Osteocyte (in vitro differentiated cells): ENCODE measurements at regions not wholly inside any gene's neighbourhood (a gene's known extent, or its start where the extent isn't known, plus 50 kb on each side); places are given as distances from the start of the nearest gene placed in this dataset.

ENCODE experiments used
- DNase-seq: peaks from one replicate; pipeline ENCODE4 v3.0.0; 2021; ENCODE audit warnings: mixed read lengths; ENCODE audit not compliant: unreplicated experiment; ENCODE audit errors: extremely low spot score
- H3K27ac Mint-ChIP-seq: one replicate; pipeline ENCODE4 v1.8.0; 2021; ENCODE audit warnings: mild to moderate bottlenecking, mixed read lengths; ENCODE audit not compliant: unreplicated experiment
- H3K27me3 Mint-ChIP-seq: one replicate; pipeline ENCODE4 v1.8.0; 2021; ENCODE audit warnings: mixed read lengths; ENCODE audit not compliant: unreplicated experiment
- H3K36me3 Mint-ChIP-seq: one replicate; pipeline ENCODE4 v1.8.0; 2021; ENCODE audit warnings: mixed read lengths; ENCODE audit not compliant: unreplicated experiment
- H3K4me1 Mint-ChIP-seq: one replicate; pipeline ENCODE4 v1.8.0; 2021; ENCODE audit warnings: mixed read lengths; ENCODE audit not compliant: unreplicated experiment
- H3K4me3 Mint-ChIP-seq: one replicate; pipeline ENCODE4 v1.8.0; 2021; ENCODE audit warnings: mild to moderate bottlenecking, moderate library complexity, mixed read lengths; ENCODE audit not compliant: unreplicated experiment
- H3K9me3 Mint-ChIP-seq: one replicate; pipeline ENCODE4 v1.8.0; 2021; ENCODE audit warnings: mixed read lengths; ENCODE audit not compliant: unreplicated experiment
- CTCF ChIP-seq: fragments of 200-600 bp; sonication (generic); IDR thresholded peaks from 2 replicates; pipeline ENCODE4 v1.5.0; 2021; ENCODE audit warnings: antibody characterized with exemption, mild to moderate bottlenecking, moderate library complexity

GRCh38 chr1:209231476-209232156 is 351.9 kb upstream of the CAMK1G start:
- no peak overlapping the region for H3K4me3 Mint-ChIP-seq
- DNase-seq = no peak
- H3K27me3 Mint-ChIP-seq = no peaks in the 10 kb centered on the region
- TF ChIP-seq CTCF = no peak
- H3K4me1 Mint-ChIP-seq = no peaks in the 10 kb centered on the region
- H3K36me3 Mint-ChIP-seq = no peaks in the 10 kb centered on the region
- peaks cover 15% of the 10 kb centered on the region for H3K9me3 Mint-ChIP-seq
- H3K27ac Mint-ChIP-seq = no peak overlapping the region

- H3K4me1 Mint-ChIP-seq = no peaks in the 10 kb centered on the region
- no peak overlapping the region for H3K27ac Mint-ChIP-seq
- H3K27me3 Mint-ChIP-seq = no peaks in the 10 kb centered on the region
- peaks cover 15% of the 10 kb centered on the region for H3K9me3 Mint-ChIP-seq
- no peak for DNase-seq
- no peaks in the 10 kb centered on the region for H3K36me3 Mint-ChIP-seq
- no peak overlapping the region for H3K4me3 Mint-ChIP-seq
- no peak for TF ChIP-seq CTCF
Observed at GRCh38 chr1:209232197-209232596, 351.3 kb upstream of the CAMK1G start.

- Mint-ChIP-seq H3K27ac (no peak overlapping the region), H3K4me1 (no peaks in the 10 kb centered on the region), H3K4me3 (no peak overlapping the region), H3K9me3 (peaks cover 15% of the 10 kb centered on the region), H3K27me3 (peaks cover under 1% of the 10 kb centered on the region), H3K36me3 (no peaks in the 10 kb centered on the region)
- no peak for TF ChIP-seq CTCF
- DNase-seq = no peak
Observed at GRCh38 chr1:209232759-209233158, 350.8 kb upstream of the CAMK1G start.

GRCh38 chr1:209235166-209235565 is 348.3 kb upstream of the CAMK1G start:
- no peak overlapping the region for H3K27ac Mint-ChIP-seq
- no peak for DNase-seq
- no peak overlapping the region for H3K4me3 Mint-ChIP-seq
- peaks cover 15% of the 10 kb centered on the region for H3K9me3 Mint-ChIP-seq
- no peaks in the 10 kb centered on the region for H3K36me3 Mint-ChIP-seq
- no peak for TF ChIP-seq CTCF
- no peaks in the 10 kb centered on the region for H3K4me1 Mint-ChIP-seq
- H3K27me3 Mint-ChIP-seq = peaks cover 2% of the 10 kb centered on the region

GRCh38 chr1:209238356-209238755 is 345.2 kb upstream of the CAMK1G start:
- H3K27me3 Mint-ChIP-seq = peaks cover 2% of the 10 kb centered on the region
- no peaks in the 10 kb centered on the region for H3K36me3 Mint-ChIP-seq
- H3K4me3 Mint-ChIP-seq = no peak overlapping the region
- TF ChIP-seq CTCF = no peak
- H3K4me1 Mint-ChIP-seq = no peaks in the 10 kb centered on the region
- no peaks in the 10 kb centered on the region for H3K9me3 Mint-ChIP-seq
- DNase-seq = no peak
- no peak overlapping the region for H3K27ac Mint-ChIP-seq
